SK-N-MC (cell line): ENCODE measurements at regions not wholly inside any gene's neighbourhood (a gene's known extent, or its start where the extent isn't known, plus 50 kb on each side); places are given as distances from the start of the nearest gene placed in this dataset.

Experiments used
- EZH2 ChIP-seq: fragments of 200-600 bp; sonication (generic); IDR thresholded peaks from one replicate; pipeline ENCODE4 v1.6.1; 2017; ENCODE audit warnings: antibody characterized with exemption
- POLR2AphosphoS5 ChIP-seq: IDR thresholded peaks from 2 replicates; pipeline ENCODE4 v1.6.1; 2012; ENCODE audit warnings: mild to moderate bottlenecking, low read depth, low read length, borderline replicate concordance

- no peak for TF ChIP-seq POLR2AphosphoS5
- no peak for TF ChIP-seq EZH2
Measured at GRCh38 chr3:102102394-102102793, 253.1 kb downstream of the NFKBIZ start.
